H9 (cell line): ENCODE measurements at regions not wholly inside any gene's neighbourhood (a gene's known extent, or its start where the extent isn't known, plus 50 kb on each side); places are given as distances from the start of the nearest gene placed in this dataset.

Experiments
- DNase-seq: peaks from one replicate; pipeline ENCODE4 v3.0.0-alpha.2; 2017
- H2AFZ ChIP-seq: one replicate; pipeline ENCODE4 v1.6.1; 2013; ENCODE audit warnings: mild to moderate bottlenecking, low read length, control low read depth, moderate library complexity
- H2AK5ac ChIP-seq: 2 replicates; pipeline ENCODE4 v1.6.1; 2013; ENCODE audit warnings: low read length, control low read depth, mixed read lengths; ENCODE audit not compliant: insufficient read length
- H2BK120ac ChIP-seq: one replicate; pipeline ENCODE4 v1.6.1; 2013; ENCODE audit warnings: low read depth, mild to moderate bottlenecking, low read length, control low read depth, inconsistent platforms; ENCODE audit not compliant: poor library complexity, severe bottlenecking
- H2BK12ac ChIP-seq: 2 replicates; pipeline ENCODE4 v1.6.1; 2013; ENCODE audit warnings: low read length, control low read depth, mixed read lengths, low read depth; ENCODE audit not compliant: insufficient read length
- H2BK15ac ChIP-seq: 2 replicates; pipeline ENCODE4 v1.6.1; 2013; ENCODE audit warnings: low read depth, low read length, control low read depth
- H2BK20ac ChIP-seq: one replicate; pipeline ENCODE4 v1.6.1; 2013; ENCODE audit warnings: low read depth, mild to moderate bottlenecking, low read length, control low read depth, inconsistent platforms; ENCODE audit not compliant: poor library complexity, severe bottlenecking
- H2BK5ac ChIP-seq: 2 replicates; pipeline ENCODE4 v1.6.1; 2013; ENCODE audit warnings: low read length, control low read depth, mixed read lengths; ENCODE audit not compliant: insufficient read length
- H3K14ac ChIP-seq: 2 replicates; pipeline ENCODE4 v1.6.1; 2013; ENCODE audit warnings: low read length, control low read depth; ENCODE audit not compliant: insufficient read depth
- H3K18ac ChIP-seq: 2 replicates; pipeline ENCODE4 v1.6.1; 2013; ENCODE audit warnings: low read depth, mild to moderate bottlenecking, mixed read lengths, low read length, control low read depth; ENCODE audit not compliant: insufficient read length
- H3K23ac ChIP-seq: 2 replicates; pipeline ENCODE4 v1.6.1; 2013; ENCODE audit warnings: low read length, control low read depth, mixed read lengths, low read depth; ENCODE audit not compliant: insufficient read length
- H3K23me2 ChIP-seq: 2 replicates; pipeline ENCODE4 v1.6.1; 2013; ENCODE audit warnings: low read depth, mild to moderate bottlenecking, mixed read lengths, low read length, control low read depth; ENCODE audit not compliant: insufficient read length, poor library complexity, severe bottlenecking
- H3K27ac ChIP-seq: 2 replicates; pipeline ENCODE4 v1.5.1; 2013; ENCODE audit warnings: low read length, control low read depth, mixed read lengths, low read depth; ENCODE audit not compliant: insufficient read length
- H3K27me3 ChIP-seq: 2 replicates; pipeline ENCODE4 v1.6.1; 2013; ENCODE audit warnings: low read length, control low read depth, inconsistent platforms; ENCODE audit not compliant: insufficient read depth
- H3K4ac ChIP-seq: 2 replicates; pipeline ENCODE4 v1.6.1; 2013; ENCODE audit warnings: low read depth, mild to moderate bottlenecking, control low read depth, inconsistent platforms, low read length, moderate library complexity
- H3K4me1 ChIP-seq: 2 replicates; pipeline ENCODE4 v1.6.1; 2013; ENCODE audit warnings: low read length, control low read depth, inconsistent platforms; ENCODE audit not compliant: insufficient read depth
- H3K4me2 ChIP-seq: 2 replicates; pipeline ENCODE4 v1.6.1; 2013; ENCODE audit warnings: low read length, control low read depth, mixed read lengths; ENCODE audit not compliant: insufficient read length, insufficient read depth
- H3K56ac ChIP-seq: 2 replicates; pipeline ENCODE4 v1.6.1; 2013; ENCODE audit warnings: low read depth, mild to moderate bottlenecking, mixed read lengths, low read length, control low read depth; ENCODE audit not compliant: insufficient read length
- H3K79me1 ChIP-seq: 2 replicates; pipeline ENCODE4 v1.6.1; 2013; ENCODE audit warnings: low read depth, mild to moderate bottlenecking, moderate library complexity, low read length, control low read depth, inconsistent platforms; ENCODE audit not compliant: insufficient read depth, poor library complexity, severe bottlenecking
- H3K79me2 ChIP-seq: 2 replicates; pipeline ENCODE4 v1.6.1; 2013; ENCODE audit warnings: low read length, control low read depth, inconsistent platforms; ENCODE audit not compliant: insufficient read depth
- H3K9ac ChIP-seq: 2 replicates; pipeline ENCODE4 v1.6.1; 2013; ENCODE audit warnings: low read length, control low read depth, mixed read lengths; ENCODE audit not compliant: insufficient read length; ENCODE audit errors: extremely low read depth
- H3K9me3 ChIP-seq: one replicate; pipeline ENCODE4 v1.6.1; 2013; ENCODE audit warnings: low read depth, low read length, inconsistent platforms; ENCODE audit not compliant: control insufficient read depth
- H3T11ph ChIP-seq: one replicate; pipeline ENCODE4 v1.6.1; 2013; ENCODE audit warnings: mild to moderate bottlenecking, low read length, control low read depth, inconsistent platforms
- H4K20me1 ChIP-seq: one replicate; pipeline ENCODE4 v1.6.1; 2013; ENCODE audit not compliant: control insufficient read depth, insufficient read length, insufficient read depth
- H4K5ac ChIP-seq: 2 replicates; pipeline ENCODE4 v1.6.1; 2013; ENCODE audit warnings: low read depth, mild to moderate bottlenecking, mixed read lengths, low read length, control low read depth; ENCODE audit not compliant: insufficient read length
- H4K8ac ChIP-seq: replicated peaks from 2 replicates; pipeline ENCODE4 v1.6.1; 2013; ENCODE audit warnings: low read length, control low read depth, mixed read lengths, low read depth; ENCODE audit not compliant: insufficient read length
- H4K91ac ChIP-seq: 2 replicates; pipeline ENCODE4 v1.6.1; 2013; ENCODE audit warnings: low read depth, mild to moderate bottlenecking, moderate library complexity, mixed read lengths, low read length, control low read depth; ENCODE audit not compliant: insufficient read length
- H3K27ac Mint-ChIP-seq, 3 experiments: 2 replicates in 2 of 3; 3 replicates in 1 of 3; pipeline ENCODE4 v1.8.0; 2020 to 2021; ENCODE audit warnings: mixed read lengths in 3 of 3, mild to moderate bottlenecking in 1 of 3, moderate library complexity in 1 of 3
- H3K27me3 Mint-ChIP-seq: 2 replicates; pipeline ENCODE4 v1.8.0; 2021; ENCODE audit warnings: low read depth, mild to moderate bottlenecking, moderate library complexity, mixed read lengths
- H3K36me3 Mint-ChIP-seq, 3 experiments: 2 replicates in 2 of 3; 3 replicates in 1 of 3; pipeline ENCODE4 v1.8.0; 2020 to 2021; ENCODE audit warnings: low read depth in 3 of 3, mixed read lengths in 3 of 3; ENCODE audit not compliant: insufficient read depth in 1 of 3
- H3K4me1 Mint-ChIP-seq, 2 experiments: 2 replicates each; pipeline ENCODE4 v1.8.0; 2020; ENCODE audit warnings: mixed read lengths in 2 of 2
- H3K4me3 Mint-ChIP-seq, 2 experiments: 2 replicates in 1 of 2; 3 replicates in 1 of 2; pipeline ENCODE4 v1.8.0; 2020 to 2021; ENCODE audit warnings: mild to moderate bottlenecking in 2 of 2, mixed read lengths in 2 of 2, moderate library complexity in 1 of 2
- H3K9me3 Mint-ChIP-seq, 2 experiments: 2 replicates in 1 of 2; 3 replicates in 1 of 2; pipeline ENCODE4 v1.8.0; 2020; ENCODE audit warnings: mild to moderate bottlenecking in 2 of 2, mixed read lengths in 2 of 2, moderate library complexity in 1 of 2
- WGBS: extraction: QIAGEN DNeasy Blood & Tissue Kit; methylation state at CpG from one replicate; pipeline ENCODE4 v1.1.7; 2013; ENCODE audit warnings: missing lambda C conversion rate, low lambda C conversion rate, mixed read lengths; ENCODE audit not compliant: insufficient read length; ENCODE audit errors: extremely low coverage; 5-methylcytosine and 5-hydroxymethylcytosine counted together
- TF ChIP-seq, protein P1 (sequence below): fragments of 200-600 bp; sonication (generic); conservative IDR thresholded peaks from 3 replicates; pipeline ENCODE4 v1.8.0; 2021; ENCODE audit warnings: antibody characterized with exemption, mild to moderate bottlenecking

GRCh38 chr14:97061714-97062113, 264.5 kb downstream of the VRK1 start:
- no peaks in the 10 kb centered on the region for H3K9me3 ChIP-seq
- no peak overlapping the region for H2AK5ac ChIP-seq
- H4K5ac ChIP-seq = no peak overlapping the region
- no peak overlapping the region for H3K4me2 ChIP-seq
- no peak overlapping the region for H3K9ac ChIP-seq
- no peaks in the 10 kb centered on the region for H3K23me2 ChIP-seq
- Mint-ChIP-seq H3K9me3 (peaks cover 0 to 3% of the 10 kb centered on the region in 2 experiments; a peak in 1 of 5 replicates), H3K36me3 (no peaks in the 10 kb centered on the region; a peak in 1 of 7 replicates), H3K27me3 (peaks cover 4% of the 10 kb centered on the region), H3K4me1 (peaks cover 4 to 10% of the 10 kb centered on the region in 2 experiments; a peak in 3 of 4 replicates), H3K27ac (no peak overlapping the region), H3K4me3 (no peak overlapping the region)
- no peak overlapping the region for H3K56ac ChIP-seq
- H2BK15ac ChIP-seq = no peak overlapping the region
- no CpG with 5 or more reads among the region's 1 CpG for WGBS
- DNase-seq = no peak
- no peak overlapping the region for H3T11ph ChIP-seq
- H3K18ac ChIP-seq = no peak overlapping the region
- no peak overlapping the region for H2BK20ac ChIP-seq
- no peak overlapping the region for H3K23ac ChIP-seq
- H3K14ac ChIP-seq = no peak overlapping the region
- no peaks in the 10 kb centered on the region for H3K4me1 ChIP-seq
- no peaks in the 10 kb centered on the region for H4K20me1 ChIP-seq
- no peak overlapping the region for H2AFZ ChIP-seq
- no peak overlapping the region for H2BK5ac ChIP-seq
- H3K79me2 ChIP-seq = no peaks in the 10 kb centered on the region
- no peak overlapping the region for H4K91ac ChIP-seq
- TF ChIP-seq, protein P1, sequence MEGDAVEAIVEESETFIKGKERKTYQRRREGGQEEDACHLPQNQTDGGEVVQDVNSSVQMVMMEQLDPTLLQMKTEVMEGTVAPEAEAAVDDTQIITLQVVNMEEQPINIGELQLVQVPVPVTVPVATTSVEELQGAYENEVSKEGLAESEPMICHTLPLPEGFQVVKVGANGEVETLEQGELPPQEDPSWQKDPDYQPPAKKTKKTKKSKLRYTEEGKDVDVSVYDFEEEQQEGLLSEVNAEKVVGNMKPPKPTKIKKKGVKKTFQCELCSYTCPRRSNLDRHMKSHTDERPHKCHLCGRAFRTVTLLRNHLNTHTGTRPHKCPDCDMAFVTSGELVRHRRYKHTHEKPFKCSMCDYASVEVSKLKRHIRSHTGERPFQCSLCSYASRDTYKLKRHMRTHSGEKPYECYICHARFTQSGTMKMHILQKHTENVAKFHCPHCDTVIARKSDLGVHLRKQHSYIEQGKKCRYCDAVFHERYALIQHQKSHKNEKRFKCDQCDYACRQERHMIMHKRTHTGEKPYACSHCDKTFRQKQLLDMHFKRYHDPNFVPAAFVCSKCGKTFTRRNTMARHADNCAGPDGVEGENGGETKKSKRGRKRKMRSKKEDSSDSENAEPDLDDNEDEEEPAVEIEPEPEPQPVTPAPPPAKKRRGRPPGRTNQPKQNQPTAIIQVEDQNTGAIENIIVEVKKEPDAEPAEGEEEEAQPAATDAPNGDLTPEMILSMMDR = no peak
- H2BK12ac ChIP-seq = no peak overlapping the region
- H3K4ac ChIP-seq = no peak overlapping the region
- no peaks in the 10 kb centered on the region for H3K27me3 ChIP-seq
- H3K27ac ChIP-seq = no peak overlapping the region
- H2BK120ac ChIP-seq = no peak overlapping the region
- H4K8ac ChIP-seq = no peak overlapping the region
- no peaks in the 10 kb centered on the region for H3K79me1 ChIP-seq
